ENCODE measurements at regions not wholly inside any gene's neighbourhood (a gene's known extent, or its start where the extent isn't known, plus 50 kb on each side); places are given as distances from the start of the nearest gene placed in this dataset.
"Not testable (repeated sequence)": the region's sequence is repeated elsewhere in the genome, so short reads cannot be mapped to it uniquely, and the experiment has no call there.

DNA sequence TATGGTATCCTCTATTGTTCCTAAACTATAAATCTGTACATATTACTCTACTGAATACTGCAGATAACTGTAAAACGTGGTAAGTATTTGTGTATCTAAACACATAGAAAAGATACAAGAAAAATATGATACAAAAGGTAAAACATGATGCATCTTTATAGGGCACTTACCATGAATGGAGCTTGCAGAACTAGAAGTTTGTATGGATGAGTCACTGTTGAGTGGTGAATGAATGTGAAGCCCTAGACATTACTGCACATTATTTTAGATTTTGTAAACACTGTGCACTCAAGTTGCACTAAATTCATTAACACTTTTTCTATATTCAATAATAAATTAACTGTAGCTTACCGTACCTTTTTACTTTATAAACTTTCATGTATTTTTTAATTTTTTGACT lies 357.5 kb downstream of the ZWINT start:
- Histone ChIP-seq H3K4me3 (ENCODE audit: low read depth, low read length) (no peak overlapping the region), H3K27me3 (replicated peaks) (no peaks in the 10 kb centered on the region), H3K36me3 (replicated peaks) (no peaks in the 10 kb centered on the region), H3K27ac (no peak overlapping the region)
- in situ Hi-C loops (cut with HindIII; ENCODE audit: low pct_ligation_motif_present, low sequenced_read_pairs), result no loop called here
- DNase-seq, result no peak
- TF ChIP-seq CTCF (IDR thresholded peaks at IDR 0.05; ENCODE audit: low read depth, low read length, missing control alignments), result no peak

GRCh38 chr10:55989188-55989587 lies 371.9 kb downstream of the ZWINT start:
- no peak for TF ChIP-seq CTCF (IDR thresholded peaks at IDR 0.05; ENCODE audit: low read depth, low read length, missing control alignments)
- no peaks in the 10 kb centered on the region for H3K36me3 ChIP-seq (replicated peaks)
- H3K4me3 ChIP-seq (ENCODE audit: low read depth, low read length), result no peak overlapping the region
- in situ Hi-C loops (cut with HindIII; ENCODE audit: low pct_ligation_motif_present, low sequenced_read_pairs), result no loop called here
- DNase-seq, result no peak
- H3K27me3 ChIP-seq (replicated peaks), result no peaks in the 10 kb centered on the region
- no peak overlapping the region for H3K27ac ChIP-seq

- no peak overlapping the region for H3K4me3 ChIP-seq (ENCODE audit: low read depth, low read length)
- no peaks in the 10 kb centered on the region for H3K27me3 ChIP-seq (replicated peaks)
- in situ Hi-C loops (cut with HindIII; ENCODE audit: low pct_ligation_motif_present, low sequenced_read_pairs), result no loop called here
- no peak for TF ChIP-seq CTCF (IDR thresholded peaks at IDR 0.05; ENCODE audit: low read depth, low read length, missing control alignments)
- H3K36me3 ChIP-seq (replicated peaks), result no peaks in the 10 kb centered on the region
- no peak for DNase-seq
- no peak overlapping the region for H3K27ac ChIP-seq
These were observed 381.9 kb downstream of the ZWINT start for GRCh38 chr10:55979203-55979602.

DNA sequence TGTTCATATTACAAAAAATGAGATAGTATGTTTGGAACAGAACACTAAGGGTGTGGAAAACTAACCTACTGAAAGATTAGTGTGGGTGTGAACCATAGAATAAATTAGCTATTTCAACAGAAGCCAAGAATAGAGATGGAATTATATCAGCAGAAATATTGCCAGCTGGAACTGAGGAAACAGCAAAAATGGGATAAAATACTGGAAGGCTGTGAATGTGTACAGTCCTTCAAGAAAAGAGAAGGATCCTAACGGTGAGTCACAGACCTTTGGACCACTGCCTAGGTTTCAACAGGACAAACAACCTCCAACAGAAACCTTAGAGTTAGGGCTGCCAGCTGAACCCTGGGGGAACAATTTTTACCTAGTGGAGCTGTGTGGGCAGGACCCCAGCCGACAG lies 395.0 kb downstream of the ZWINT start:
- H3K27me3 ChIP-seq (replicated peaks), result no peaks in the 10 kb centered on the region
- no peak overlapping the region for H3K27ac ChIP-seq
- TF ChIP-seq CTCF (IDR thresholded peaks at IDR 0.05; ENCODE audit: low read depth, low read length, missing control alignments), result no peak
- no peak overlapping the region for H3K4me3 ChIP-seq (ENCODE audit: low read depth, low read length)
- no peak for DNase-seq
- in situ Hi-C loops (cut with HindIII; ENCODE audit: low pct_ligation_motif_present, low sequenced_read_pairs), result no loop called here
- H3K36me3 ChIP-seq (replicated peaks), result no peaks in the 10 kb centered on the region

- H3K4me3 ChIP-seq (ENCODE audit: low read depth, low read length), result no peak overlapping the region
- no peaks in the 10 kb centered on the region for H3K27me3 ChIP-seq (replicated peaks)
- no peaks in the 10 kb centered on the region for H3K36me3 ChIP-seq (replicated peaks)
- H3K27ac ChIP-seq, result no peak overlapping the region
- no peak for TF ChIP-seq CTCF (IDR thresholded peaks at IDR 0.05; ENCODE audit: low read depth, low read length, missing control alignments)
- in situ Hi-C loops (cut with HindIII; ENCODE audit: low pct_ligation_motif_present, low sequenced_read_pairs), result no loop called here
- no peak for DNase-seq
These were observed 417.7 kb downstream of the ZWINT start for GRCh38 chr10:55943403-55943802.

DNA sequence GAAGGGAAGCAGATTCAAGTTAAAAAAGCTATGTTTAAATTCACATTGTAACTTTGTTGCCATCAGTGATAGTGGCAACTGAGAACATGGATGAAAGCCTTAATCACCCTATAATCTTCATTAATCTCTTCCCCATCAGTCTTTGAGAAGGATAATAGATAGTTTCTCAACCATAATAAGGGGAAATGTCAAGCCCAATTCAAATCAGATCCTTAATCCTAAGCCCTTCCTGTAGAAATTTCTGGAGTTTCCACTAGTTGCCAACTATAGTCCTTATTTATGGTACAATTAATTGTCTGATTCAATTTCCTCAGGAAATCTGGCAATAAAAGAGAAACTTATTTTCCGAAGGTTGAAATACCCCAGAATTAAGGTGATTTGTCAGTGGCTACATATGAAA lies 431.8 kb downstream of the ZWINT start:
- H3K4me3 ChIP-seq (ENCODE audit: low read depth, low read length), result no peak overlapping the region
- TF ChIP-seq CTCF (IDR thresholded peaks at IDR 0.05; ENCODE audit: low read depth, low read length, missing control alignments), result no peak
- DNase-seq, result no peak
- no peaks in the 10 kb centered on the region for H3K27me3 ChIP-seq (replicated peaks)
- no peak overlapping the region for H3K27ac ChIP-seq
- H3K36me3 ChIP-seq (replicated peaks), result no peaks in the 10 kb centered on the region
- in situ Hi-C loops (cut with HindIII; ENCODE audit: low pct_ligation_motif_present, low sequenced_read_pairs), result no loop called here

- H3K4me3 ChIP-seq (ENCODE audit: low read depth, low read length); H3K36me3 ChIP-seq (replicated peaks); H3K27me3 ChIP-seq (replicated peaks); in situ Hi-C loops (cut with HindIII; ENCODE audit: low pct_ligation_motif_present, low sequenced_read_pairs); H3K27ac ChIP-seq; DNase-seq: not testable (repeated sequence)
These were observed 461.4 kb downstream of the ZWINT start for GRCh38 chr10:55899472-55900147.

Data from brain microvascular endothelial cell (primary cell).